Fibroblast of skin of left biceps (primary cell): ENCODE measurements at regions not wholly inside any gene's neighbourhood (a gene's known extent, or its start where the extent isn't known, plus 50 kb on each side); places are given as distances from the start of the nearest gene placed in this dataset.

Experiments used
- DNase-seq, 2 experiments: peaks; one replicate each; pipeline ENCODE4 v3.0.0-alpha.2; 2013; ENCODE audit warnings: low read depth in 2 of 2

- no peak for DNase-seq
Measured at GRCh38 chr7:54846273-54846672, 87.3 kb upstream of the SEC61G start.

GRCh38 chr7:54847921-54848320 is 88.9 kb upstream of the SEC61G start:
- DNase-seq: no peak

DNA sequence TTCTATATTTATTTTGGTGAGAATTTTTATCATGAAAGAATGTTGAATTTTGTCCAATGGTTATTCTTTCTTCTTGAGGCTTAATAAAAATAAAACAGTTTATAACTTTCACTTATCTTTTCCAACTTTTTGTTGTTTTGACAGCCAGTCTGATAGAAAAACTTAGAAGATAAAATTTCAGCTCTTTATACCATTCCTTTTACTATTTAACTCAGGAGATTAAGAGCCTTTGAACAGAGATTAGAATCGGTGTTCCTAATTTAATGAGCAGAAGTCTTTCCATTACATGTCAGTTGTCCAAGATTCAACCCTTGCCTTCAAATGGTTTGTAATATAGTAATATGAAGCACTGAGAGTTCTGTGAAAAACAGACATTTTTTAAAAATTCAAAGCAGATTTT is 97.8 kb upstream of the SEC61G start:
- no peak for DNase-seq

DNA sequence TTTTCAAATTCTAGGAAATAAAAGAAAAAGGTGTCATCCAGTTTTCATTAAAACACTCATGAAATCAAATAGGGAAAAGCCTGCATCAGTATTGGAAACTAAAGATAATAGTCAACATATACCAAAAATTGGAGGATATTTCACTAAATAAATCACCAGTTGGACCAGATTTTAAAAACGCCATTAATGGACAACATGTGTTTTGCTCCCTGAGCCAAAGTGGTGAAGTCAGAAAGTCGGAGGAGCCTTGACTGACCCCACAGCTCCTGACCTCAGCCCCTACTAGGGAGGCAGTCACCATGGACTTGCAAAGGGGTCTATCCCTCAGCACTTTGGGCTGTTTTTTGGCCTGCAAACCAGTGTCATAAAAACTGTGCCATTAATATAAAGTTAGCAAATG is 98.3 kb upstream of the SEC61G start:
- no peak for DNase-seq

DNA sequence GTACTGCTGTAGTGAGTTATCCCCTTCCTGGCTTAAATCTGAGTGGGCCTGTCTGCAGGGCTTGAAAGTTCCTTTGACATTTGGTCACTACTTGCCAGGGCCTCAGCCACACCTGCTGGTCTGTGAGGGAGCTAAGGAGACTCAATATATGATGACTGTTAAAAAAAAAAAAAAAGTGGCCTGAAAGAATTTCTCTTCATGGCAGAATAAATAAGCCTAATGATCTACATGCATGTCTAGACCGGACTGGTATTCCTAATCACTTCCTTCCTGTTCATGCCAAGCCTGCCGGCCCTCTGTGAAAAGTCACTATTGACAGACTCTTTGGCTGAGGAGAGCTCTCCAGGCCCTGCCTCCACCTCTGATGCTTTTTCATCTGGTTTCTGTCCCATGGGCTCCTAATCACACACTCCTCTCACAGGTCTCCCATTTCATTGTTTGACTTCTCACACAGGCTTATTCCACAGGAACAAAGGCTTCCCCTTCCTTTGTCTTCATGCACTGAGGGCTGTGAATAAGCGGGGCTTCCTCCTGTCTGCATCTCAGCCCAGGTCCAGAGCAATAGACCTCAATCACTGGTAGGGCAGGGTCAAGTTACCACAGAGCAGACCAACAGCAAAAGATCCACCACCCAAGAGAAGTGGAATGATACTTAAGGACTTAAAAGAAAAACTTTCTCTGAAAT is 99.1 kb upstream of the SEC61G start:
- no peak for DNase-seq

- DNase-seq: no peak
Measured at GRCh38 chr7:54859066-54859465, 100.1 kb upstream of the SEC61G start.

DNA sequence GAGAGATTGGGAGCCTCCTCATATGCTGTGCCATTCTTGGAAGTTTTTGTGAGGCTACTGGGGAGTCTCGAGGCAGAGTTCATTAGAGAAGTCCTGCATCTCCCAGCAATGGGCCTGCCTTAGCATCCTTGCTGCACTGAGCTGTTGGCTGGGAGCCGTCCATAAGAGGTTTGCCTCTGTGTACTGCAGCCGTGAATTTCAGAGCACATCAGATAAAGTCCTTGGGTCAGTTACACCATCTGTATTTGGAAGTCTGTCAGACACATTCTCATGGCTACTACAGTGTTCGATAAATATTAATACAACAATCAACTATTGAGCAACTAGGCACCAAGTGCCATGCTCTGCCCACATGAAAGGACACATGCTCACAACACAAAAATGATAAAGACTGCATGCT is 100.5 kb upstream of the SEC61G start:
- DNase-seq: no peak

GRCh38 chr7:54860003-54860775 is 101.2 kb upstream of the SEC61G start:
- no peak for DNase-seq

DNA sequence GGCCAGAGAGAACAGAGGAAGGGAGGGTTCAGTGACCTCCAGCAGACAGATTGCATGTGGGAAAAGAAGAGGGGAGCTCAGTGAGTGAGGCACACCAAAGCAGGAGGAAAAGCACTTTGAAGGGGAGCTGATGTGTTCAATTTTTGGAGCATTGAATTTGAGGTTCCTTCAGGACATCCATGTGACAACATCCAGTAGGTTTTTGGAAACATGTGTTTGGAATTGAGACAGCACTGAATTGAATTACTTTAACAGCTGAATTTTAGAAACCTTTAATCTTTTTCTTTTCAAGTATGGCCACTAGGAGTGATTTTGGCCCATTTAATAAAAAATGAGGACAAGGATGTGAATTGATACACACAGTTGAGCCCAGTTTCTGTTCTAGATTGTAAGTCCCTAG is 101.8 kb upstream of the SEC61G start:
- no peak for DNase-seq

DNA sequence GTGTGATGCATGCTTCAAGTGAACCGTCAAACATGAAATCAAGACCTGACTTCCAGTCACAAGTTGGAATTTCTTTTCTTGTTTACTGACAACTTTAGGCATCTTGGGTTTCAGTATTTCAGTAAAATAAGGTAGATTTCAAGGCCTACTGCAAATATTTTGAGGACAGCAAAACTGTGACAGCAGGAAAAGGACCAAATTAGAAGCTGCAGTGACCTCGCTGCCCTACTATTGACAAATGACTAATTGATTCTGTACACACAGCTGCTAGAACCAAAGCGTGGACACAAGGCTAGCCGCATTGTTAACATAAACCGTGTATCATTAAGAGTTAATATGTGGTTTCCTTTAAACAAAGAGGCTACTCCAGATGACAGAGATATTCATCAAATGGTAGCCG is 105.7 kb upstream of the SEC61G start:
- no peak for DNase-seq

DNA sequence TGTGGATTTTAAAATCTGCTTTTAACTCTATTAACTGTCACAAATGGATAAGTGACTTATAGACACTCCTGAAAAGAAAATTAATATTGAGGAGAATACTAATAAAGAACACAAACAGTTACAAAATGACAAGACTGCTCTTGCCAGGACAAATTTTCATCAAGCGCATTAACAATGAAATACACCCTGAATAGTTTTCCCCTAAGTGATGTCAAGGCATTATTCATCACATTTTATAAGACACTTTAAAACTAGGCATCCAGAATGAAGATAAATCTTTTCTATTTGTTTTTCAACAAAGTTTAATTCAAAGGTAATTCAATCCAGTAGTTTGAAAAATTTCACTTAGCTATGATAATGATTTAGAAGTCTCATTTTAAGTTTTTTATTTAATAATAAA is 110.5 kb upstream of the SEC61G start:
- DNase-seq: no peak

GRCh38 chr7:54874804-54875203 is 115.8 kb upstream of the SEC61G start:
- DNase-seq: no peak

DNA sequence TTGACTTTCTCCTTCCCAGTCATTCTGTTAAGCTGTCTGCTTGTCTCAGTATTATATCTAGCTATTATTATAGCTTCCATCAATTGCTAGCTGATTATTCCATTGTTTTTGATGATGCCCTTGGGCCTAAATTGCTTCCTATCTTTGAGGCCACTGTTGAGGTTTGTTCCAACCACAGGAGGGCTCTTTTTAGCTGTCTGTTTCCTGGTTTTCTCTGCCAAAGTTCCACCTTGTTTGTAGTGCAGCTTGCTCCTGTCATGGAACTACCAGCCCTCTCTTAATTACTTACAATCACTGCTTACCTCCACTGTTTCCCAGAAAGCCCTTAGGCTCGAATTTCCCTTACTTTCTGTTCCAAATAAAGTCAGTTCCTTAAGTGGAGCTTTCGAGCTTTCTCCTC is 118.7 kb upstream of the SEC61G start:
- no peak for DNase-seq

DNA sequence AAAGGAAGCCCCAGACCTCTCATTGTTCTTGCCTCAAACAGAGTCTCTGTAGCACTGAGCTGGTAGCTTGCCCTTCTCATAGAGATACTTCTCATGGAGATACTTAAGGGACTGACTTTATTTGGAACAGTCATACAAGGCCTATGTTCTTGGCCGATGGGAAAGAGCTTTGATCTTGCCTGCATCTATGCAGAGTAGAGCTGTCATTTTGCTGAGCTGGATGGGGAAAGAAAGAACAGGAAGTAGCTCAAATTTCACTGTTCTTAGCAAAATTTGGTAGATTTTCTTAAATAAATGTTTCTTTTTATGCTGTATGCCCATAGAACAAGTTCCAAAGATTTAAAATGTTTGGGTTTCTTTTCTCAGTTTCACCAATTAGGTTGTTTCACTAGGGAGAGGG is 119.3 kb upstream of the SEC61G start:
- no peak for DNase-seq

- DNase-seq: no peak
Measured at GRCh38 chr7:54879776-54880175, 120.8 kb upstream of the SEC61G start.

DNA sequence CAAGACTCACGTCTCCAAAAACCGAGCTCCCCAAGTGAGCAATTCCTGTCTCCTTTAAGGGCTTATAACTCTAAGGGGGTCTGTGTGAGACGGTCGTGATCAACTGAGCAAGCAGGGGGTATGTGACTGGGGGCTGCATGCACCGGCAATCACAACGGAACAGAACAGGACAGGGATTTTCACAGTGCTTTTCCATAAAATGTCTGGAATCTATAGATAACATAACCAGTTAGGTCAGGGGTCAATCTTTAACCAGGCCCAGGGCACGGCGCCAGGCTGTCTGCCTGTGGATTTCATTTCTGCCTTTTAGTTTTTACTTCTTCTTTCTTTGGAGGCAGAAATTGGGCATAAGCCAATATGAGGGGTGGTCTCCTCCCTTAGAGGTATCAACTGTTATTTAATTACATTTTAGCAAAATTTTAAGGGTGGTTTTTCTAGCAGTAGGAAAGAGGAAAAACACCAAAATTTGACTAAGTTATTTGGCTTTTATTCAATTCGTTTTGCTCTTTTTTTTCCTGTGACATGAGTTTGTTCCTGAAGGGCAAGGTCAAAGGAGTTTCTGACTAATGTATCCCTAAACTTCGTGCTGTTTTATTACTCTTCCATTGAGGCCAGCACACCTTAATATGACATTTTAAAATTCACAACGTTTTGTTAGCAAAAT is 121.4 kb upstream of the SEC61G start:
- no peak for DNase-seq

- DNase-seq: no peak
Measured at GRCh38 chr7:54881816-54882520, 123.0 kb upstream of the SEC61G start.

GRCh38 chr7:54882694-54883093 is 123.7 kb upstream of the SEC61G start:
- DNase-seq: no peak

- no peak for DNase-seq
Measured at GRCh38 chr7:54883576-54883975, 124.6 kb upstream of the SEC61G start.

- DNase-seq: no peak
Measured at GRCh38 chr7:54885285-54885684, 126.3 kb upstream of the SEC61G start.

DNA sequence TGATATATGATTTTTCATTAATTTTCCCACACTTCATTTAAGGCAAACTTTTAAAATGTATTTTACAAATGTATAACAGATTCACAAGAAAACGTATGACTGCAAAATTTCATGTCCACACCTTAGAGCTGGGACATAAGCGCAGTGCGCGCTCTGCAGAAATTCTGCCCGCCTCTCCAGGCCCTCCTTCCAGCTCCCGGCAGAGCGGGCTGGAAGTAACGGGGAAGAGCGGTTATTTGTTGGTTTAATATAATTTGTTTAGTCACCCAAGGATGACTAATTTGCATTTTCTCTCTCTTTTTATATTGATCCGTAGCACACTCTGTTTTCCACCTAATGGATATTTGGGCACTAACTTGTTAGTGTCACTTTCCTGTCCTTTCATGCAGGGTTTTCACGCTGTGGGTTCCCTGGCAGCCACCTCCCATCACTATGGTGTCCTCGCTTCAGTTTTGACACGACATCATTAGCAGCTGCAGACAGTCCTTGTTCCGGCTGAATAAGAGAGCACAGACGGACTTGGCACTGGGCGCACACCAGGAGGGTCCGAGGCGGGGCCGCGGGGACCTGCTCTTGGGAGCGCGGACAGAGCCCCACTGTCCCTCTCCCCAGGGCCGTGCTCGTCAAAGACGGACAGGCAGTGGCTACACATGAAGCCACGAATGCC is 129.2 kb upstream of the SEC61G start:
- no peak for DNase-seq

DNA sequence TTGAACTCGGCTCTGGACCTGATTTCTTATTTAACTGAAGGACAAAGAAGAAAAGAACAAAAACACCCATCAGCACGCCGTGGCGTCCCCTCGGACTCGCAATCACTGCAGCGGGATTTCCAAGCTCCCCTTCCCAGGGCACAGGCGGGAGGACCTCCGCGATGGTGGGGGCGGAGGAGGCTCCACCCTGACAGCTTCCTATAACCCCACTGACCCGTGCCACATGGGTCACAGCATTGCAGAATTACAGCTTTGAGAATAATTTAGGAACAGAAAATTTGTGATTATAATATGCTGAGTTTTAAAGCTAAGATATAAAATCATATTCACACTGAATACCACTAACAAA is 129.7 kb upstream of the SEC61G start:
- no peak for DNase-seq
